HG02588 (cell line): ENCODE measurements at regions not wholly inside any gene's neighbourhood (a gene's known extent, or its start where the extent isn't known, plus 50 kb on each side); places are given as distances from the start of the nearest gene placed in this dataset.
"Not testable (repeated sequence)": the region's sequence is repeated elsewhere in the genome, so short reads cannot be mapped to it uniquely, and the experiment has no call there.

Experiments
- ATAC-seq: cut with Tn5 transposase; IDR thresholded peaks from one replicate; pipeline ENCODE4 v1.9.1; 2021; ENCODE audit warnings: mild to moderate bottlenecking, moderate library complexity; ENCODE audit not compliant: unreplicated experiment

DNA sequence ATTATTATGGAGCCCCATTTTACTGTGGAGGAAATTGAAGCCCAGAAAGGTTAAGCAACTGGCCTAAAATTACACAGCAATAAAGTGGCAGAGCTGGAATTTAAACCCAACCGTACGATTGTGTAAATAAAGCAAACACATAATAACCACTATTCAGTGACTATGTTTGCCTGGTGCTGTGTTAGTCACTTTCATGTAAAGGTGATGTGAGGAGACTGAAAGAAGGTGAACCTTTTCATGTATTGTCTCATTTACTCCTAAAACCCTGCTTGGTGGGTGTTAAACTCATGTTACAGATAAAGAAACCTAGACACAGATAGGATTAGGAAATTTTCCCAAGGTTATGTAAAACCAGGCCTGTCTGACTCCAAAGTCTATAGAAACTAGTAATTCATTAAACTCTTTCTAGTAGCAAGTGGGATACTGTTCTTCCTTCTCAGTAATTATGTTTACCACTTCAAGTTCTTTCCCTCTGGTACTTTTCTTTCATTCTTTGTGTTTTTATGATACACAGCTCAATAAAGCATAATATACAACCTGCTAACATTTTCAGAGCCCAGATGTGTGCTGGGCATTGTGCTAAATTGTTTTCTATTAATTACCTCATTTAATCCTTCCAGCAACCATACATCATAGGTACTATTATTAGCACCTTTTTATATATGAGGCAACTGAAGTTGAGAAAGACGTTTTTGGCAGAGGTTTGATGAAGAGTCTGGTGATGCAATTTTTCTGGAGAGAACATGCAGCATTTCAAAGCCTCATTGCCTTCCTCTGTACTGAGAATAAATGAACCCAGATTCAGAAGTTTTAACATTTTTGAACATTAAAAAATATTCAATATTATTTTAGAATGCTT, 202.7 kb downstream of the SPRY1 start:
- ATAC-seq: peak; percentile 3

GRCh38 chr4:123599920-123600810, 203.6 kb downstream of the SPRY1 start:
- peak; percentile 100 for ATAC-seq

GRCh38 chr4:123600987-123601904, 204.7 kb downstream of the SPRY1 start:
- ATAC-seq: no peak

DNA sequence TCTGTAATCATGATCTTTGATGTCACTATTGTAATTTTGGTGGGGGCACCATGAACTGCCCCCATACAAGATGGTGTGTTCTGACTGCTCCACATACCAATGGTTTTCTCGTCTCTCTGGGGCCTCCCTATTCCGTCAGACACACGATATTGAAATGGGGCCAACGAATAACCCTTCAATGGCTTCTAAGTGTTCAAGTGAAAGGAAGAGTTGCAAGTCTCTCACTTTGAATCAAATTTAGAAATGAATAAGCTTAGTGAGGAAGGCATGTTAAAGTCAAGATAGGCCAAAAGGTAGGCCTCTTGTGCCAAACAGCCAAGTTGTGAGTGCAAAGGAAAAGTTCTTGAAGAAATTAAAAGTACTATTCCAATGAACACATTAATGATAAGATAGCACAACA, 205.4 kb downstream of the SPRY1 start:
- no peak for ATAC-seq

GRCh38 chr4:123603165-123603564, 206.6 kb downstream of the SPRY1 start:
- ATAC-seq: no peak

GRCh38 chr4:123605797-123606196, 209.2 kb downstream of the SPRY1 start:
- not testable (repeated sequence) for ATAC-seq

DNA sequence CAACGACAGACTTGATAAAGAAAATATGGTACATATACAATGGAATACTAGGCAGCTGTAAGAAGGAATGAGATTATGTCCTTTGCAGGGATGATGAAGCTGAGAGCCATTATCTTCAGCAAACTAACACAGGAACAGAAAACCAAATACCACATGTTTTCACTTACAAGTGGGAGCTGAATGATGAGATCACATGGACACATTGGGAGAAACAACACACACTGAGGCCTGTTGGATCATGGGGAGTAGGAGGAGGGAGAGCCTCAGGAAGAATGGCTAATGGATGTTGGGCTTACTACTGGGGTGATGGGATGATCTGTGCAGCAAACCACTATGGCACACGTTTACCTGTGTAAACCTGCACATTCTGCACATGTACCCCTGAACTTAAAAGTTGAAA, 209.7 kb downstream of the SPRY1 start:
- ATAC-seq: no peak

DNA sequence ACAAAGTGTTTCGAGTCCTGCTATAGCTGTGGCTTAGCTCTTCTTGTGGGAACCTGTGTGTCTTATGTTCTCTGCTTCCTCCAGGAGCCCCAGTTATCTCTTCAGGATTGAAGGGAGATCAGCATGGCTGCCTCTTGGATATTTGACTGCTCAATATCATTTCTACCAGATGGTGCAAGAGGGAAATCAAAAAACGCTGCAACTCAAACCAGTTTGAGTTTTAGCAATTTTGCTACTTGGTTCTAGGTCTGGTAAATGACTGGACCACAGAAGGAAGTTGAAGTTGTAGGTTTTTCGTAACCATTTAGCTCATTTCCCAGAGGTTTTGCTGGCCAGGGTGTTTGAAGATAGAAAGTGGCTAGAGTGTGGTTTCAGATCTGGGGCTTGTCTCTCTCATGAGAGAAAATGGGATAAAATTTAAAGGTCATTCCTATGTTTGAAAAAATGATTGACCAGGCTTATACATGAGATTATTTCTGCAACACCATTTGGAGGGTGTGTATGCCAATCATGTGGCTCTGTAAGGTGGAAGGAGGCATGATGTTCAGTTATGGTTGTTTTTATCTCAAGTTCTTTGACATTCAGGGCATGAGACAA, 210.4 kb downstream of the SPRY1 start:
- peak; percentile 67 for ATAC-seq

- ATAC-seq: no peak
Observed at GRCh38 chr4:123609829-123610228, 213.2 kb downstream of the SPRY1 start.

DNA sequence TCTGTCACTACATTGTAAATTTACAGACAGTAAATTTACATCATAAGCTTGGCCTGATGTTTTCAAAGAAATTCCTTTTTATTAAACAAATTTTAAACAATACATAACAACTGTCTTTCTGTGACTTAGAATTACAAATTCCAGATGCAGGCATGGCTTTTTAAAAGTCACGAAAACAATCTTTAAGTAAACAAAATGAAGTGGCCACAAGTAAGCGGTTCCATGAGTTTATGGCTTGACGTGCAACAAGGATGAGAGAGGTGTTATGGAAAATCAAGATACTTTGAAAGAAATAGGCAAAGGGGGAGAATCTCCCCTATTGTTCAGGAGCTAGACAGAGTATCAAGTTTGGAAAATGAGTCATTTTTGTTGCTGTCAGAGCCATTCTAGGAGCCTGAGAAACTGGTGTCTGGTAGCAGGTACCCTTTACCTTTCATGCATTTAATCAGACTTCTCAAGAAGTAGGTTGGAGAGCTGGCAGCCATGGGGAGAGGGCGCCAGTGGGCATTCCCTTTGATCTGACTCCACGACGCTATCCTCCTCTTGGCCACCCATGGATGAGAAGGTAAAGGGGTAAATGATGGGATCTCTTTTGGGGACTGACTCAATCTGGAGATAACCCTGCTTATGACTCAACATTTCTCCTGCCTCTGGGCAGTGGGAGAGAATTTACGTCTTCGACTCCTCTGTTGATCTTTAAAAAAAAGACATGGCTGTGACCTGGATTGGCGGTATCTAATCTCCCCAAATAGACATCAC, 217.2 kb downstream of the SPRY1 start:
- no peak for ATAC-seq

- no peak for ATAC-seq
Observed at GRCh38 chr4:123615901-123616300, 219.3 kb downstream of the SPRY1 start.

GRCh38 chr4:123616951-123617461, 220.4 kb downstream of the SPRY1 start:
- ATAC-seq: peak; percentile 64

GRCh38 chr4:123617791-123618190, 221.2 kb downstream of the SPRY1 start:
- no peak for ATAC-seq

GRCh38 chr4:123618606-123619005, 222.0 kb downstream of the SPRY1 start:
- no peak for ATAC-seq

DNA sequence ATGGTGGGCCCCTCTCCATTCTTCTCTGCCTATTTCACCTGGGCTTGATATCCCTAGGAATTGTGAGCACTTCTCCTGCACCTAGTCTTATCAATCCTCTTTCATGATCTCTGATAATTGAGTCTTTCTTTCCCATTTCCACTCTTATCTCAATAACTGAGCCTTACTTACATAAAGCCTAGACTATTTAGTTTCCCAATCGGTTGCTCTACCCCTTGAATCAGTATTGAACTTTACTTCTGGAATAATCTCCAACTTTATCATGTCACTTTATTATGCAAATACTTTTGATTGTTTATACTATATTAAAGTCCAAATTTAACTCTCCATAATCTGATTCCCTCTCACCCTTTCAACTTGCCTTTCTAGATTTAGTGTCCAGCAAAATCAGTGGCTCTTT, 222.7 kb downstream of the SPRY1 start:
- ATAC-seq: no peak

- no peak for ATAC-seq
Observed at GRCh38 chr4:123619895-123620294, 223.3 kb downstream of the SPRY1 start.

- ATAC-seq: no peak
Observed at GRCh38 chr4:123621072-123621705, 224.6 kb downstream of the SPRY1 start.

DNA sequence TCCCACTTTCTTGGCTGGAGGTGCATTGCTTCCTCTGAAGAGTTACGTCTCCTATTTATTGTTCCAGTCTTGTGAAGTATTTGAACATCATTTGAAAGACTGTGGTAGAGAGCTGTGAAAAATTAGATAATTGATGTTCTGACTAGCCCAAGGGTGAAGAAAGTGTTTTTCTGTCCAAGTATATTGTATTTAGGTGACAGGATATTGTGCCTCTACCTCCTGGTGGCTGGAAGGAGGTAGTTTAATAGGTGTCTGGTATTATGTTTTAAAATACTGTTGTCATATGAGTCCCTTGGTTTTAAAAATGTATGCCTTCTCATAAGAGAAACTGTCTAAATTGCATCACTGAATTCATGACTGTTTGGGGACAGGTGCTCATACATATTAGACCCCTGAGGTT, 226.0 kb downstream of the SPRY1 start:
- ATAC-seq: no peak

- ATAC-seq: no peak
Observed at GRCh38 chr4:123623611-123624010, 227.0 kb downstream of the SPRY1 start.
